Panc1 (cell line): ENCODE measurements at regions not wholly inside any gene's neighbourhood (a gene's known extent, or its start where the extent isn't known, plus 50 kb on each side); places are given as distances from the start of the nearest gene placed in this dataset.

Experiments
- ATAC-seq: fragments of 200-7000 bp; cut with Tn5 transposase; 2 replicates; pipeline ENCODE4 v1.9.1; 2020; ENCODE audit warnings: mild to moderate bottlenecking, moderate library complexity
- BruUV-seq: library from RNA; stranded (reverse); fragments of 400-500 nt; replicated peaks from 2 replicates; lab custom pipeline; 2021; lab: Mats Ljungman, UMichigan
- CTCF ChIA-PET: fragments of 300-600 bp; sonication (Branson Sonifier 250); formaldehyde crosslinking; loops from one replicate; lab custom pipeline; 2022; ENCODE audit warnings: antibody characterized with exemption; lab: Charles Lee
- POLR2A ChIA-PET: fragments of 300-600 bp; sonication (Branson Sonifier 250); formaldehyde crosslinking; loops from one replicate; lab custom pipeline; 2022; ENCODE audit warnings: antibody characterized with exemption; lab: Charles Lee
- DNase-seq: peaks from one replicate; pipeline ENCODE4 v3.0.0-alpha.2; 2010; ENCODE audit warnings: low read depth, low spot score
- H3K27ac ChIP-seq: 2 replicates; pipeline ENCODE4 v1.5.1; 2011; ENCODE audit warnings: mild to moderate bottlenecking, low read length, inconsistent platforms
- H3K27me3 ChIP-seq: fragments of 200-500 bp; sonication (Bioruptor generic); 2 replicates; pipeline ENCODE4 v1.6.0; 2014; ENCODE audit warnings: low read length, inconsistent platforms; ENCODE audit not compliant: control insufficient read depth, insufficient read depth
- H3K36me3 ChIP-seq: fragments of 200-500 bp; sonication (Bioruptor generic); 2 replicates; pipeline ENCODE4 v1.5.1; 2014; ENCODE audit warnings: inconsistent platforms, mild to moderate bottlenecking, low read length, moderate library complexity; ENCODE audit not compliant: control insufficient read depth, insufficient read depth
- H3K4me1 ChIP-seq: 2 replicates; pipeline ENCODE4 v1.5.1; 2011; ENCODE audit warnings: inconsistent platforms, mild to moderate bottlenecking, low read length, moderate library complexity; ENCODE audit not compliant: control insufficient read depth, insufficient read depth
- H3K4me3 ChIP-seq, 2 experiments: 2 replicates each; pipeline ENCODE4 v1.5.1; 2011 to 2012; ENCODE audit warnings: low read depth in 2 of 2, low read length in 2 of 2, mild to moderate bottlenecking in 2 of 2, inconsistent platforms in 1 of 2, moderate library complexity in 1 of 2
- H3K9me3 ChIP-seq: fragments of 200-500 bp; sonication (Bioruptor generic); 2 replicates; pipeline ENCODE4 v1.5.1; 2014; ENCODE audit warnings: low read depth, mild to moderate bottlenecking, inconsistent platforms, low read length, moderate library complexity; ENCODE audit not compliant: control insufficient read depth, insufficient read depth
- POLR2AphosphoS5 ChIP-seq: IDR thresholded peaks from 2 replicates; pipeline ENCODE4 v1.6.1; 2012; ENCODE audit warnings: mild to moderate bottlenecking, low read depth, low read length, moderate library complexity
- SIN3A ChIP-seq: IDR thresholded peaks from 2 replicates; pipeline ENCODE4 v1.6.1; 2012; ENCODE audit warnings: low read depth, mild to moderate bottlenecking, low read length, moderate library complexity, borderline replicate concordance; ENCODE audit not compliant: insufficient read depth
- TCF7L2 ChIP-seq: IDR thresholded peaks from 2 replicates; pipeline ENCODE4 v1.6.1; 2011; ENCODE audit warnings: mild to moderate bottlenecking, low read depth, low read length, inconsistent platforms
- in situ Hi-C: cut with HindIII; loops from 2 replicates; pipeline ENCODE4 v1.10.0; 2016; ENCODE audit warnings: low sequenced_read_pairs, low pct_unique_long_range_greater_than_20kb
- intact Hi-C: fragments of 100-400 bp; cut with micrococcal nuclease; formaldehyde crosslinking; loops from one replicate; pipeline ENCODE4 v1.10.0; 2022; ENCODE audit not compliant: unreplicated experiment
- TF ChIP-seq, protein P1 (sequence below): fragments of 450-650 bp; IDR thresholded peaks from 2 replicates; pipeline ENCODE4 v1.5.1; 2017; ENCODE audit warnings: mild to moderate bottlenecking
- TF ChIP-seq, protein P2 (sequence below), 2 experiments: IDR thresholded peaks; 2 replicates each; pipeline ENCODE4 v1.6.1; 2011 to 2012; ENCODE audit warnings: low read depth in 2 of 2, control low read depth in 1 of 2, low read length in 1 of 2, mild to moderate bottlenecking in 1 of 2, moderate library complexity in 1 of 2; ENCODE audit not compliant: insufficient read depth in 1 of 2

DNA sequence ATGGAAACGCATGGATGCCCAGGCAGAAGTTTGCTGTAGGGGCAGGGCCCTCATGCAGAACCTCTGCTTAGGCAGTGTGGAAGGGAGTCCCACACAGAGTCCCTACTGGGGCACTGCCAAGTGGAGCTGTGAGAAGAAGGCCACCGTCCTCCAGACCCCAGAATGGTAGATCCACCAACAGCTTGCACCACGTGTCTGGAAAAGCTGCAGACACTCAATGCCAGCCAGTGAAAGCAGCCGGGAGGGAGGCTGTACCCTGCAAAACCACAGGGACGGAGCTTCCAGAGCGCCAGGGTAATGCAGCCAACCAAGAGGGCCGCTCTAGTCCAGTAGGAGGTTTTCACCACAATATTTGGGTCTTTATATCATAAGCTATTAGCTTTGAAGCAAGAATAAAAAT lies 97.1 kb upstream of the IQSEC1 start:
- Histone ChIP-seq H3K27me3 (no peaks in the 10 kb centered on the region), H3K4me3 (no peak overlapping the region), H3K9me3 (no peaks in the 10 kb centered on the region), H3K36me3 (no peaks in the 10 kb centered on the region), H3K27ac (no peak overlapping the region), H3K4me1 (no peaks in the 10 kb centered on the region)
- ChIA-PET CTCF (no interaction called here), POLR2A (no interaction called here)
- DNase-seq (no peak), ATAC-seq (no peak)
- no TSS peak for BruUV-seq
- in situ Hi-C loops (no loop called here), intact Hi-C loops (no loop called here)
- TF ChIP-seq SIN3A: no peak
- TF ChIP-seq POLR2AphosphoS5: no peak
- TF ChIP-seq TCF7L2: no peak
- TF ChIP-seq, protein P1, sequence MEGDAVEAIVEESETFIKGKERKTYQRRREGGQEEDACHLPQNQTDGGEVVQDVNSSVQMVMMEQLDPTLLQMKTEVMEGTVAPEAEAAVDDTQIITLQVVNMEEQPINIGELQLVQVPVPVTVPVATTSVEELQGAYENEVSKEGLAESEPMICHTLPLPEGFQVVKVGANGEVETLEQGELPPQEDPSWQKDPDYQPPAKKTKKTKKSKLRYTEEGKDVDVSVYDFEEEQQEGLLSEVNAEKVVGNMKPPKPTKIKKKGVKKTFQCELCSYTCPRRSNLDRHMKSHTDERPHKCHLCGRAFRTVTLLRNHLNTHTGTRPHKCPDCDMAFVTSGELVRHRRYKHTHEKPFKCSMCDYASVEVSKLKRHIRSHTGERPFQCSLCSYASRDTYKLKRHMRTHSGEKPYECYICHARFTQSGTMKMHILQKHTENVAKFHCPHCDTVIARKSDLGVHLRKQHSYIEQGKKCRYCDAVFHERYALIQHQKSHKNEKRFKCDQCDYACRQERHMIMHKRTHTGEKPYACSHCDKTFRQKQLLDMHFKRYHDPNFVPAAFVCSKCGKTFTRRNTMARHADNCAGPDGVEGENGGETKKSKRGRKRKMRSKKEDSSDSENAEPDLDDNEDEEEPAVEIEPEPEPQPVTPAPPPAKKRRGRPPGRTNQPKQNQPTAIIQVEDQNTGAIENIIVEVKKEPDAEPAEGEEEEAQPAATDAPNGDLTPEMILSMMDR: no peak
- TF ChIP-seq, protein P2, sequence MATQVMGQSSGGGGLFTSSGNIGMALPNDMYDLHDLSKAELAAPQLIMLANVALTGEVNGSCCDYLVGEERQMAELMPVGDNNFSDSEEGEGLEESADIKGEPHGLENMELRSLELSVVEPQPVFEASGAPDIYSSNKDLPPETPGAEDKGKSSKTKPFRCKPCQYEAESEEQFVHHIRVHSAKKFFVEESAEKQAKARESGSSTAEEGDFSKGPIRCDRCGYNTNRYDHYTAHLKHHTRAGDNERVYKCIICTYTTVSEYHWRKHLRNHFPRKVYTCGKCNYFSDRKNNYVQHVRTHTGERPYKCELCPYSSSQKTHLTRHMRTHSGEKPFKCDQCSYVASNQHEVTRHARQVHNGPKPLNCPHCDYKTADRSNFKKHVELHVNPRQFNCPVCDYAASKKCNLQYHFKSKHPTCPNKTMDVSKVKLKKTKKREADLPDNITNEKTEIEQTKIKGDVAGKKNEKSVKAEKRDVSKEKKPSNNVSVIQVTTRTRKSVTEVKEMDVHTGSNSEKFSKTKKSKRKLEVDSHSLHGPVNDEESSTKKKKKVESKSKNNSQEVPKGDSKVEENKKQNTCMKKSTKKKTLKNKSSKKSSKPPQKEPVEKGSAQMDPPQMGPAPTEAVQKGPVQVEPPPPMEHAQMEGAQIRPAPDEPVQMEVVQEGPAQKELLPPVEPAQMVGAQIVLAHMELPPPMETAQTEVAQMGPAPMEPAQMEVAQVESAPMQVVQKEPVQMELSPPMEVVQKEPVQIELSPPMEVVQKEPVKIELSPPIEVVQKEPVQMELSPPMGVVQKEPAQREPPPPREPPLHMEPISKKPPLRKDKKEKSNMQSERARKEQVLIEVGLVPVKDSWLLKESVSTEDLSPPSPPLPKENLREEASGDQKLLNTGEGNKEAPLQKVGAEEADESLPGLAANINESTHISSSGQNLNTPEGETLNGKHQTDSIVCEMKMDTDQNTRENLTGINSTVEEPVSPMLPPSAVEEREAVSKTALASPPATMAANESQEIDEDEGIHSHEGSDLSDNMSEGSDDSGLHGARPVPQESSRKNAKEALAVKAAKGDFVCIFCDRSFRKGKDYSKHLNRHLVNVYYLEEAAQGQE (IDR thresholded peaks at IDR 0.05; ENCODE audit: insufficient read depth in 1 of 2, low read depth in 2 of 2, low read length in 1 of 2): no peak

DNA sequence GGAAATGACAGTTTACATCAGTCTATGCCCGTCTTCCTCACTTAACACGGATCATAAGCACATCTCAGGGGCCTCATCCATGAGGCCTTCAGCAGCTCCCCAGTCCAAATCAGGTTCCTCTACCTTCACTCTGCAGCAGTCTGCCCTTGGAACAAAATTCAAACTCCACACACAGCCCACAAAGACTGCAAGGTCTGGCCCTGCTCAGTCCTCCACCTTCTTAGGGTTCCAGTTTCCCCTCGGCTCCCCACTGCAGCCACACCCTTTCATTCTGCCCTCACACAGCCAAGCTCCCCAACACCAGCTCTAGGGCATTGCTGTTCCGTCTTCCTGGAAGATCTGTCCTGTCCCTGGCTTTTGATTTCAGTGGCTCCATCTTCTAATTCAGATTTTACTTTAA lies 95.2 kb upstream of the IQSEC1 start:
- DNase-seq (no peak), ATAC-seq (no peak)
- no peaks in the 10 kb centered on the region for H3K4me1 ChIP-seq
- no peaks in the 10 kb centered on the region for H3K27me3 ChIP-seq
- POLR2A ChIA-PET: no interaction called here
- no peaks in the 10 kb centered on the region for H3K36me3 ChIP-seq
- no peak overlapping the region for H3K27ac ChIP-seq
- in situ Hi-C loops (no loop called here), intact Hi-C loops (no loop called here)
- no TSS peak for BruUV-seq
- CTCF ChIA-PET: no interaction called here
- no peak overlapping the region for H3K4me3 ChIP-seq
- no peak for TF ChIP-seq TCF7L2
- H3K9me3 ChIP-seq: no peaks in the 10 kb centered on the region

DNA sequence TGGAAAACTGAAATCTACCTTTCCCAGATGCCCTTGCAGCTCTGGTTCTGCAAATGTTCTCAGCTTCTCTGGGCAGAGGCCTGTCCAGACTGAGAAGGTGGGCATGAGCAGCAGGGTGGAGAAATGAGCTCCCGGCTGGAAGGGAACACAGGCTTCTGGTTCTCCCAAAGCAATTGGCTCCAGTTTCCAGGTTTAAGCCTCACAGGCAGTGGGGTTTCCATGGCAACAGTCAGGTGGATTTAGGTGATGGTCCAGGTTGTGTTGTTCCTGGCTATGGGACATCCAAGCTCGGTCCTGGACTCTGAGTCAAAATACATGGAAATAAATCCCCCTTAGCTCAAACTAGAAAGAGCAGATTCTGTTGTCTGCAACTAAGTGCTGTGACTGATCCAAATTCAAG lies 94.6 kb upstream of the IQSEC1 start:
- DNase-seq (no peak), ATAC-seq (no peak)
- TF ChIP-seq TCF7L2 (no peak), POLR2AphosphoS5 (no peak), SIN3A (no peak)
- TF ChIP-seq, protein P2 (IDR thresholded peaks at IDR 0.05; ENCODE audit: insufficient read depth in 1 of 2, low read depth in 2 of 2, low read length in 1 of 2): no peak
- TF ChIP-seq, protein P1: no peak
- H3K36me3 ChIP-seq: no peaks in the 10 kb centered on the region
- in situ Hi-C loops: no loop called here
- intact Hi-C loops: no loop called here
- H3K9me3 ChIP-seq: no peaks in the 10 kb centered on the region
- H3K27me3 ChIP-seq: no peaks in the 10 kb centered on the region
- no peaks in the 10 kb centered on the region for H3K4me1 ChIP-seq
- no peak overlapping the region for H3K4me3 ChIP-seq
- BruUV-seq: no TSS peak
- ChIA-PET CTCF (interaction anchor here (0.6 kb wide), 1 partner anchor 23 kb away, joined by 18 read pairs; no protein-coding TSS in a partner anchor), POLR2A (no interaction called here)
- no peak overlapping the region for H3K27ac ChIP-seq
